ENCODE measurements at regions not wholly inside any gene's neighbourhood (a gene's known extent, or its start where the extent isn't known, plus 50 kb on each side); places are given as distances from the start of the nearest gene placed in this dataset.

- Histone ChIP-seq H3K36me3 (no peaks in the 10 kb centered on the region), H3K4me1 (no peaks in the 10 kb centered on the region), H3K9me3 (replicated peaks) (no peaks in the 10 kb centered on the region), H3K27ac (replicated peaks) (no peak overlapping the region), H3K27me3 (ENCODE audit: low read depth) (no peaks in the 10 kb centered on the region), H3K4me3 (no peak overlapping the region)
- DNase-seq = no peak
- TF ChIP-seq CTCF (IDR thresholded peaks at IDR 0.05; ENCODE audit: borderline replicate concordance) = no peak
- intact Hi-C loops (cut with micrococcal nuclease) = no loop called here
Measured at GRCh38 chr10:118102121-118102520, 55.4 kb upstream of the RAB11FIP2 start.

- no peaks in the 10 kb centered on the region for H3K27me3 ChIP-seq (ENCODE audit: low read depth)
- no peak for DNase-seq
- no peaks in the 10 kb centered on the region for H3K4me1 ChIP-seq
- no peaks in the 10 kb centered on the region for H3K9me3 ChIP-seq (replicated peaks)
- intact Hi-C loops (cut with micrococcal nuclease) = no loop called here
- H3K27ac ChIP-seq (replicated peaks) = no peak overlapping the region
- H3K36me3 ChIP-seq = no peaks in the 10 kb centered on the region
- no peak overlapping the region for H3K4me3 ChIP-seq
- no peak for TF ChIP-seq CTCF (IDR thresholded peaks at IDR 0.05; ENCODE audit: borderline replicate concordance)
Measured at GRCh38 chr10:118101501-118101900, 54.8 kb upstream of the RAB11FIP2 start.

All from left ventricle myocardium inferior (tissue), 1 donor.